DND-41 (cell line): ENCODE measurements at regions not wholly inside any gene's neighbourhood (a gene's known extent, or its start where the extent isn't known, plus 50 kb on each side); places are given as distances from the start of the nearest gene placed in this dataset.

Experiments
- CTCF ChIP-seq: IDR thresholded peaks from 2 replicates; pipeline ENCODE4 v1.5.1; 2012; ENCODE audit warnings: borderline replicate concordance, low read length, moderate library complexity, mild to moderate bottlenecking; ENCODE audit not compliant: poor library complexity, severe bottlenecking; ENCODE audit errors: extremely low read depth
- EZH2 ChIP-seq: IDR thresholded peaks from 3 replicates; pipeline ENCODE4 v1.6.1; 2012; ENCODE audit warnings: borderline replicate concordance, low read depth, mild to moderate bottlenecking, moderate library complexity, low read length, inconsistent platforms; ENCODE audit not compliant: severe bottlenecking

DNA sequence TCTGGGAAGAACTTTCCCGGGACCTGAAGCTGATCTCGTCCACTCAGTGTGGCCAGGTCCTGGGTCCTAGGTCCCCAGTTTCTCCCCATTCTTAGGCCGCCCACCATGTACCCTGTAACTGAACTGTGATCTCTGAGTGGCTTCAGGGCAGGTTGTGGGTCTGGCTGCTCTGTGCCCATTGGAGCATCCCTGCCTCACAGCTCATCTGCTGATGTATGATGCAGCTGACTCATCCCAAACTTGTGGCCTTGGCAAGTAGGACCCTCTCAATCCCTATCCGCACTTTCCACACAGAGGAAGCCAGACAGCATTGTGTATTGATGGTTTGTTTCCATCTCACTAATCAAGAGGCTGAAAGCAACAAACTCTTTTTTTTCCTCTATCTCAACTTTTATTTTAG is 69.1 kb upstream of the XCR1 start:
- no peak for TF ChIP-seq EZH2
- TF ChIP-seq CTCF = no peak
